ENCODE measurements at regions not wholly inside any gene's neighbourhood (a gene's known extent, or its start where the extent isn't known, plus 50 kb on each side); places are given as distances from the start of the nearest gene placed in this dataset.

DNA sequence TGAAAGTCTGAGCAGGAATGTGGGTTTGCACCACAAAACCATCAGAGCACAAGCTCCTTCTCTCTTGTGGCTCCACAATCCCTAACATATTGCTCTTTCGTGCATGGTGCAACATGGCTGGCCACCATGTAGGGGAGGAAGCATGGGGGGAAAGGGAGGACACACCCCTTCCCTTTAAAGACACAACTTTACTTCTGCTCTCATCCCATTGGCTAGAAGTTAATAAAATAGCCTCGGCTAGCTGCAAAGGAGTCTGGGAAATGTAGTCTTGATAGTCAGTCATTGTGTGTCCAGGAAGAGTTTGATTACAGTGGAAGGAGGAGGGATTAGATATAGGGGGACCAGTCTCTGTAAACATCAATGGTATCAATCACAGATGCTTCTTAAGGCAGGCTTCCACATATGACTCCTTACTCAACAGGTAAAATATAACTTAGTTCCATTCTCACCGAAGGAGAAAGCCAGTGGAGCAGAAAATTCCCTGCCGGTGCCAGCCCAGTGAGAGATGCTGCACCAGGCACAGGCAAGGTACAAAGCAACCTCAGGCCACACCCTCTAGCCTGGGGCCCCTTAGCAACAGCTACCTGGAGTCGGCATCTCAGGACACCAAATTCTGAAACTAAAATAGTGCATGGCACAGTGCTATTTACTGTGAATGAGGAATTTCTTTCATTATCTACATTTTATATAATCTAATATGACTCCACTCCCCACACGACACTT lies 124.7 kb upstream of the CTBP2 start:
- peaks cover 0 to 2% (median 0%) of the 10 kb centered on the region in 4 donors for H3K9me3 ChIP-seq (ENCODE audit: control insufficient read depth in 4 of 4, insufficient read depth in 3 of 4, low read length in 3 of 4)
- no peak overlapping the region for H3K27ac ChIP-seq (ENCODE audit: low read depth in 1 of 2, low read length in 1 of 2)
- peaks cover 0 to 3% (median 0%) of the 10 kb centered on the region in 5 donors for H3K4me1 ChIP-seq (ENCODE audit: control insufficient read depth in 5 of 5, insufficient read depth in 5 of 5, low read length in 5 of 5)
- H3K36me3 ChIP-seq (ENCODE audit: control insufficient read depth in 4 of 4, insufficient read depth in 4 of 4, low read length in 4 of 4): no peaks in the 10 kb centered on the region
- H3K4me3 ChIP-seq: no peak overlapping the region
- DNase-seq (no peak), ATAC-seq (ENCODE audit: insufficient read depth, low FRiP score) (no peak)
- peaks cover 0 to 4% (median 0%) of the 10 kb centered on the region in 3 donors for H3K27me3 ChIP-seq (ENCODE audit: control insufficient read depth in 3 of 3, insufficient read depth in 3 of 3, low read length in 2 of 3)
- TF ChIP-seq, protein P1, sequence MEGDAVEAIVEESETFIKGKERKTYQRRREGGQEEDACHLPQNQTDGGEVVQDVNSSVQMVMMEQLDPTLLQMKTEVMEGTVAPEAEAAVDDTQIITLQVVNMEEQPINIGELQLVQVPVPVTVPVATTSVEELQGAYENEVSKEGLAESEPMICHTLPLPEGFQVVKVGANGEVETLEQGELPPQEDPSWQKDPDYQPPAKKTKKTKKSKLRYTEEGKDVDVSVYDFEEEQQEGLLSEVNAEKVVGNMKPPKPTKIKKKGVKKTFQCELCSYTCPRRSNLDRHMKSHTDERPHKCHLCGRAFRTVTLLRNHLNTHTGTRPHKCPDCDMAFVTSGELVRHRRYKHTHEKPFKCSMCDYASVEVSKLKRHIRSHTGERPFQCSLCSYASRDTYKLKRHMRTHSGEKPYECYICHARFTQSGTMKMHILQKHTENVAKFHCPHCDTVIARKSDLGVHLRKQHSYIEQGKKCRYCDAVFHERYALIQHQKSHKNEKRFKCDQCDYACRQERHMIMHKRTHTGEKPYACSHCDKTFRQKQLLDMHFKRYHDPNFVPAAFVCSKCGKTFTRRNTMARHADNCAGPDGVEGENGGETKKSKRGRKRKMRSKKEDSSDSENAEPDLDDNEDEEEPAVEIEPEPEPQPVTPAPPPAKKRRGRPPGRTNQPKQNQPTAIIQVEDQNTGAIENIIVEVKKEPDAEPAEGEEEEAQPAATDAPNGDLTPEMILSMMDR (IDR thresholded peaks at IDR 0.05; ENCODE audit: control extremely low read depth, extremely low read depth): no peak
- H3K9ac ChIP-seq (ENCODE audit: insufficient read depth in 1 of 2, low read length in 2 of 2): no peak overlapping the region
- 79 to 86% methylated on average over 6 of the region's 6 CpGs for WGBS, 2 donors

DNA sequence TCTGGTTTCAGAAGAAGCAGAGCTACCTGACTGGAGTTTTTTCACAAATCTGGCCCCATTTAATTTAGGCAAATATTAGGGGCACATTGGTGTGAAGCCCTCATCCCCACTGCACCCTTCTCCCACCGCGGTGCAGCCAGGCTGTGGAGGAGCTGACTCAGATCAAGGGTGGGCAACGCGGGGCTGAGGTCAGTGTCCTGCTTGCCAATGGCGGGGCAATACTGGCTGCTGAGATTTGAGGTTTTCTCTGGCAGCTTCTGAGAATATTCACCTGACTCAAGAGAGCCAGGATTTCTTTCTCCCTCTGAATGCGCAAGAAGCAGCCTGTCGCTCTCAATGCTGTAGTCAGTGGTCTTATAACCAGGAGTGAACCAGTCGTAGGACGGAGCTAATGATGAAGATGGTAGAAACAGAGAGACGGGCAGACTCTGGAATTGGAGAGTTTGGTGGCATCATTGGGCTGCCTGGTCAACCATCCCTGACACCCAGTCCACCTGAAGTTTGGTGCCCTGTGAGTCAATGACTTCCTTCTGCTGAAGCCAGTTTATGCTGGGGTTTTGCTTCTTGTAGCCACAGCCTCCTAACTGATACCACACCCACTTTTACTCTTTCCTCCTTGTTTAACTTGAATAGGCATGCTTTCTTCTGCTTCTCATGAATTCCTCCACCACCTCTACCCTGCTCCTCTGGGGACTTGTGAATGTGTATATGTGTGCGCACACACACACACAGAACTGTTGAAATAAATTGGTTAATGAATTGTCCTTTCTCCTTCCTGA lies 123.7 kb upstream of the CTBP2 start:
- ATAC-seq (ENCODE audit: insufficient read depth, low FRiP score): no peak
- H3K27ac ChIP-seq (ENCODE audit: low read depth in 1 of 2, low read length in 1 of 2): no peak overlapping the region
- DNase-seq: no peak
- peaks cover 0 to 4% (median 0%) of the 10 kb centered on the region in 3 donors for H3K27me3 ChIP-seq (ENCODE audit: control insufficient read depth in 3 of 3, insufficient read depth in 3 of 3, low read length in 2 of 3)
- peaks cover 0 to 2% (median 0%) of the 10 kb centered on the region in 4 donors for H3K9me3 ChIP-seq (ENCODE audit: control insufficient read depth in 4 of 4, insufficient read depth in 3 of 4, low read length in 3 of 4)
- WGBS, 2 donors: 97 to 98% methylated on average over 11 of the region's 11 CpGs
- TF ChIP-seq, protein P1 (IDR thresholded peaks at IDR 0.05; ENCODE audit: control extremely low read depth, extremely low read depth): no peak
- H3K4me1 ChIP-seq (ENCODE audit: control insufficient read depth in 5 of 5, insufficient read depth in 5 of 5, low read length in 5 of 5): peaks cover 0 to 3% (median 0%) of the 10 kb centered on the region in 5 donors
- no peak overlapping the region for H3K9ac ChIP-seq (ENCODE audit: insufficient read depth in 1 of 2, low read length in 2 of 2)
- H3K36me3 ChIP-seq (ENCODE audit: control insufficient read depth in 4 of 4, insufficient read depth in 4 of 4, low read length in 4 of 4): no peaks in the 10 kb centered on the region
- H3K4me3 ChIP-seq: no peak overlapping the region

DNA sequence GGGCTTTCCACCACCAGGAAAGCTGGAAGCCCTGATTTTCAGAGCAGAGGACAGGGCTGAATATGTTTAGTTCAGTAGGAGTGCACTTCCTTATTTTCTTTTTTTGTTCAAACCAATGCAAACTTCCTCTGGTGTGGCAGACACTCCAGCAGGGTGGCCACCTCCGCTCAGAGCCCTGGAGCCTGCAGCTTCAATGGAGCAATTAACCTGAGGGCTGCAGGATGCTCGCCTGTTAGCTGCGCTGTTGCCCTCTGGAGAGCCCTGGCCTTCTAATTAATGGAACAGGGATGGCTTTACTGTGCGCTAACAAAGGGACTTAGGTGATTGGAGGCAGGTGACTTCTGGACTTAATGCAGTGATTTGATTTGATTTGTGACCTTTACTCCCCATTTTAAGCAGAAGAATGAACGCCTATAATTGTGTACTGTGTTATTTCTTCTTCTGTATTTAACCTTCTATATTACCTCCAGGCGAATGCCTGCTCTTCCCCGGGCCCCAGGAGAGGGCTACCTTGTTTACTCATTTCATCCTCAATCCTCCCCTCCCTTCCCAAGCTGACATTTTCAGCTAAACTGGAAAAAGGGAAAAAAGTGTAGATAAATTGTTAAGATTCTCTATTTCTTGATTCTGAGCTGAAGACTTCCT lies 123.0 kb upstream of the CTBP2 start:
- peaks cover 0 to 3% (median 0%) of the 10 kb centered on the region in 5 donors for H3K4me1 ChIP-seq (ENCODE audit: control insufficient read depth in 5 of 5, insufficient read depth in 5 of 5, low read length in 5 of 5)
- H3K9me3 ChIP-seq (ENCODE audit: control insufficient read depth in 4 of 4, insufficient read depth in 3 of 4, low read length in 3 of 4): peaks cover 0 to 2% (median 0%) of the 10 kb centered on the region in 4 donors
- H3K9ac ChIP-seq (ENCODE audit: insufficient read depth in 1 of 2, low read length in 2 of 2): no peak overlapping the region
- no peak for ATAC-seq (ENCODE audit: insufficient read depth, low FRiP score)
- TF ChIP-seq, protein P1 (IDR thresholded peaks at IDR 0.05; ENCODE audit: control extremely low read depth, extremely low read depth): no peak
- peak in 1 of 3 donors; percentile 20 for DNase-seq
- no peak overlapping the region for H3K27ac ChIP-seq (ENCODE audit: low read depth in 1 of 2, low read length in 1 of 2)
- H3K36me3 ChIP-seq (ENCODE audit: control insufficient read depth in 4 of 4, insufficient read depth in 4 of 4, low read length in 4 of 4): no peaks in the 10 kb centered on the region
- H3K27me3 ChIP-seq (ENCODE audit: control insufficient read depth in 3 of 3, insufficient read depth in 3 of 3, low read length in 2 of 3): peaks cover 0 to 4% (median 0%) of the 10 kb centered on the region in 3 donors
- WGBS, 2 donors: 59 to 65% methylated on average over 7 of the region's 7 CpGs
- no peak overlapping the region for H3K4me3 ChIP-seq
